ENCODE measurements at regions not wholly inside any gene's neighbourhood (a gene's known extent, or its start where the extent isn't known, plus 50 kb on each side); places are given as distances from the start of the nearest gene placed in this dataset.

DNA sequence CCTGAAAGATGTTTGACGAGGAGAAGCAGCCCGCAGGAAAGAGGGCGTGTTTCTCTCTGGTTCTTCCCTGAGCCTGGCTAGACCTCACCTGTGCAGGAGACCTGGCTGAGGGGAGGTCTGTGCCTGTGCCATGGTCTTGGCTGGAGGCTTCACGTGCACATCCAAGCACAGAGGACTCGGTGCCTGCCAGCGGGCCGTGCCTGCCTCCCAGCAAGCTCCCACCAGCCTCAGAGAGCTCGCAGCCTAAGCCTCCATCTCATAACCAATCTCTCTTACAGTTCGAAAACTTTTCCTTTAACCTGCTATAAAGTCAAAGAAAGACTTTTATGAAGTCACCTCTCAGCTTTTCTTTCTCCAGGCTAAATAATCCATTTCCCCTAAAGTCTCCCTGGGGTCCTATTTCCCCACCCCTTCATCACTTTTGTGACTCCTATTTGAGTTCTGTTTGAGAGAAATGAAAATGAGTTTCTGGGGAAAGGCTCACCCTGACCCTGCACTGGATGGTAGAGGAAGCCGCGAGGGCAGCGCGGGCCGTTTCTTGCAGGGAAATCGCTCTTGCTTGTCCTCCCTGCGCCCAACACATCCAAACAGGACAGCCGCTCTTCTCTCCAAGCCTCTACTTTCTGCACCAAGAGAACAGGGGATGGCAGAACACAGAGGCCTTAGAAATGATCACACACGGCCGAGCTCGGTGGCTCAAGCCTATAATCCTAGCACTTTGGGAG lies 521.0 kb downstream of the SOX11 start:
- DNase-seq, result no peak

DNA sequence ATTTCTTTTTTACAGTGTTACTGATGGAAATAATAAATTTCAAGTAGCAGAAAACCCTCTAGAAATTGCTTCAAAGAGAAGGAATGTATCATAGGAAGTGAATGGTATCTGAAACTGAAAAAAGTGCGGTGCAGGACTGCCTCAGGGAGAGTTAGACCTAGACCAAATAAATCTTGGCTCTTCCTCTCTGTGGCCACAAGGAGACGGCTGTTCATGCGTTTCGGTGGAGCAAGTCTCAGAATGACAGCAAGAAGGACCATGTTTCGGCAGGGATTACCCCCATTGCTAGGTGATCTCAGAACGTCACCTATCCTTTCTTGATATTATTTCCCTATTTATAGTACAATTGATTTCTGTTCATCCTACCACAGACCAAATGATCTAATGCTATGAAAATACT lies 522.3 kb downstream of the SOX11 start:
- no peak for DNase-seq

DNA sequence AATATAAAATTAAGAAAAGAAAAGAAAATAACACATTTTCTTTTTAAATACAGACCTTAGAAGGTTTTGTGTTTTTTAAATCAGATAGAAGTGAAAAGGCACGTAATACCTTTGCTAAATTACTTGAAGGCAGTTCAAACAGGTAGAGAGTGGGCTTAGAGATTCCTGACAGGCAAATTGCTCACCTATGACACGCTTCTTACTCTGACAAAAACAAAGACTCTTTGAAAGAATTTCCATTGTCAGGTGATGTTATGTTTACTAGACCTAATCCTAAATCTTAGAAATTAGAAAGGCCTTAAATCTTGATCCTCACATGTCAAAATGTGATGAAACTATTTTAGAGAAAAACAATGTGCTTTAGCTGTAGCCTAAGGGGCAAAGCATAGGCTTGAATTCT lies 522.9 kb downstream of the SOX11 start:
- DNase-seq, result no peak

DNA sequence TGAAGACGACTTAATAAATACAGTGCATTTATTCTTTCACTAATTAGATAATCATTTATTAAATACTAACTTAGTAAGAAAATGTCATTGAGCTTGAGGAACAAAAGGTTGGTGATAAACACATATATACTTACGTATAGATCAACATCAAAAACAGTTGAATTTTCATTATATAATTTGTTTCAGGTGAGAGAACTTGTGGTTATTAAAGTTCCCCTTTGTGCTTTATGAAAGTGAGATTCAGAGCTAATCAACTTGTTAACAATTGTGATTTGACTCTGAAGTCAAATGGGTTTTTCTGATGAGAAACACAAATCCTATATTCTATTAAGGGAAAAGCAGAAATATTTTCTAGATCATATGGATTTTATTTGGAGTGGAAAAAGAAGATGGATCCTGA lies 524.0 kb downstream of the SOX11 start:
- no peak for DNase-seq

DNA sequence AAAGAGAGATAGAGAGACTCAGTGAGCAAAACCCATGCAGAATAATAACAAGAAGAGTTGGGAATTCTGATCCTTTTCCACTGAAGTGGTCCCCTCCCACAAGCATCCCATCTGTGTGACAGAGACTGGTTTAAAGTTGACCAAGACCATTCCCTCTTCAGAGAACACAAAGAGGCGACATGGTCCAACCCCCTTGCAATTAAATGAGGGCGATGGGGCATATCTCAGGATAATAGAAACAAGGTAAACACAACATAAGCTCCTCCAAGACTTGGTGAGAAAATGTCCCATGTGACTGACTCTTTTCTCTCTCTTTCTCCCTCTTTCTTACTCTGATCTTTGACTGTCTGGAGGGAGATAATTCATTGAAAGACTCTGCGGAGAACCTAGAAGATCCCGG lies 526.7 kb downstream of the SOX11 start:
- DNase-seq, result no peak

DNA sequence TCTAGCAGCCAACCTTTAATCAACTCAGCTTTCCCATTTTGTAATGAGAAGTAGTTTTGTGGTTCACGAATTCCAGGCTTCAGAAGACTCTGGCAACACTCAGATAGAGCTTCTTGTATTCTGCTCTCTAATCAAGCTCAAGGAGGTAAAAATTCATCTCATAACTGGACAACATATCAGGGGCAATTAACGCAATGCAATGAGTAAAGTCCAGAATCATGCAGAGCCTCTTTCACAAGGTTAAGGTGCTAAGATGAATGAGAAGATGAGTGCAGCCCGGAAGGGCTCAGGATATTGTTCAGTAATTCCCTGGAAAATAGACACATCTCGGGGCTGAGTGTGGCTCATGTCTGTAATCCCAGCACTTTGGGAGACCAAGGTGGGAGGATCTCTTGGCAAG lies 527.7 kb downstream of the SOX11 start:
- no peak for DNase-seq

DNA sequence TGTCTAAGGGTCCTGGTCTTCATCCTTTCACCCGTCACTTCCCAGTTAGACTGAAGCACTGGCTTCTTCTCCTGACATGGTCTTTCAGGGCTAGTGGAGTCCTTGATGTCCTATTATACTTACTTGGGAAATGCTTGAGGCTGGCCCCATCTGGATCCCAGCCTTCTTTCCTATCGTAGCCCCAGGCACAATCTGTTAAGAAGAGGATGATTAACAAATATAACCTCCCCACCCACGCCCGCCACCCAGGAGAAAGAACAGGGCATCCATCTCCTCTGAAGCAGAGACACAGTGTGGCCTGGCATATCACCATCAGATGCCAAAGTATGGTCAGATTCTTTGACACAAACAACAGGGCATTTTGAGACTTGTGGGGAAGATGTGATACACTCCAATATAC lies 530.1 kb downstream of the SOX11 start:
- no peak for DNase-seq

DNA sequence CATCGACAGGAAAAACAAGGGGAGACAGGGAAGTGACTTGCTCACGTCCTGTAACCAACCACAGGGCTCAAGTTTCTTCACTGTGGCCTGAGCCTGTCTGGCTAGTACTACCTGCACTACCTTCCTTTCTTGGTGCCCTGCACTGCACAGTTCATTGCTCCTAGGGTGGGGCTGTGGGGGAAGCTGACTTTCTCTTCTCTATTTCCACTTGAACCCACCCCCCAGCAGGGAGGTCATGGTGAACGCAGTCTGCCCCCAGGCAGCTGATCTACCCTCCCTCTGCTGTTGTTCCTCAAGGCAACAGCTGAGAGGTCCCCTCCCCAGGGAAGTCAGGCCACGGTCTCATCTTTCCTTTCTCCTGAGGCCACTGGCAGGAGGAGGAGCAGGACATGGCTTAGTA lies 532.1 kb downstream of the SOX11 start:
- no peak for DNase-seq

DNA sequence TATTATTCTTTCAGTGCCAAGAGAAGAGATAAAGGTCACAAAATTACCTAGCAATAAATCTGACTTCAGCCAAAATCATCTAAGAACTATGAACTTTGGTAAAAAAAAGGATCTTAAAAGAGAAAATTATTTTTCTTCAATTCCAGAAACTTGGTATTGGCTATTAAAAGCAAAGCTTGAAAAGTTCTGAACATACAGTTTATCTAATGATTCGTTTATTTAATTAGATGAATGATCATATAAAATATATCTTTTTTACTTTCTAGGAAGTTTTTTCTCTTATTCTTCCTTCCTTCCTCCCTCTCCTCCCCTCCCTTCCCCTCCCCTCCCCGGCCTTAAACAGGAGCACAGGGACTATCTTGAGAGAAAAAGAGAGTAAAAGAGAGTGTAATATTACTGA lies 536.1 kb downstream of the SOX11 start:
- DNase-seq, result no peak

DNA sequence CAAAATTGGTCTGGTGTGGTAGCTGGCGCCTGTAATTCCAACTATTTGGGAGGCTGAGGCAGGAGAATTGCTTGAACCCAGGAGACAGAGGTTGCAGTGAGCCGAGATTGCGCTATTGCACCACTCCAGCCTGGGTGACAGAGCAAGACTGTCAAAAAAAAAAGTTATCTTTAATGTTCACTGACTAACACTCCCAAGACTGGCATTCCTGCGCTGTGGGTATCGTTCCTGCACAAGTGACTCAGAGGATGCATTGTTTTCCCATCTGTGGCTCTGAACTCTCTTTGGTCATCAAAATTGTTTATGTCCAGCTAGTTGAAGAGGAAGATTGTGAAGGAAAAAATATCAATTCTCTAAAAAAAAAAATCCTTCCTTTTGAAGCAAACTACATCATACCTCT lies 539.0 kb downstream of the SOX11 start:
- no peak for DNase-seq

DNA sequence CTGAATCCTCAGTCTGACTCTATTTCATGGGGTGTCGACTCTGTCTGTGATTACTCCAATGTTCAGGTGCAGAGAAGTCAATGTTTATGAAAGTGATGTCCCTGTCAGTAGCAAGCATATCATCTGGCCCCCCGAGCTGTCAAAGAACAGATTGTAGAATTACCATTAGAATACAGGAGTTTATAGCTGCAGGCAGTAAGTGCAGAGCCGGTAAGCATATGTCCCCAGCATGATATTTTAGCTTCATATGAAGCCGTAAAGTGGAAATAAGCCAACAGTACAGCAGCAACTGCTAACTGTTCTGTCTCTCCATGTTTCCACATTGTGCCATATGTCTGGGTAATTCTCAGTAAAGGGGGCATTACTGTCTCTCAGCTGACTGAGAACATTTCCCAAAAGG lies 541.8 kb downstream of the SOX11 start:
- DNase-seq, result no peak

DNA sequence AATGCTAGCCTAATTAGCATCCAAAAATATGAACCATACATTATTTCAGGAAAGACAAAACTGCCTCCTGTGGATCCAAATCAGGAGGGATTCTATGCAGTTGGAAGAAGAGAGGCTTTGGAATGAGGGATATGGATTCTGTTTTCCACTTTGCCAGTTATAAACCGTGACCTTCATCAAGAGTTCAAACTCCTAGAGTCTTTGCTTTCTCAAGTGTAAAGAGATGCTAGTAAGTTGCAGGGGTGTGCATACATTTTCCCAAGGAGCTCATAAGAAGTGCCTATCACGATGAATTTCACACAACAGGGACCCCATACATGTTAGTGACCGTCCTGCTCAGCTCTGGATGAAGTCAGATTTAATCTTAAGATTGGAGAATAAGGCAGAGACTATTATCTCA lies 542.5 kb downstream of the SOX11 start:
- no peak for DNase-seq

DNA sequence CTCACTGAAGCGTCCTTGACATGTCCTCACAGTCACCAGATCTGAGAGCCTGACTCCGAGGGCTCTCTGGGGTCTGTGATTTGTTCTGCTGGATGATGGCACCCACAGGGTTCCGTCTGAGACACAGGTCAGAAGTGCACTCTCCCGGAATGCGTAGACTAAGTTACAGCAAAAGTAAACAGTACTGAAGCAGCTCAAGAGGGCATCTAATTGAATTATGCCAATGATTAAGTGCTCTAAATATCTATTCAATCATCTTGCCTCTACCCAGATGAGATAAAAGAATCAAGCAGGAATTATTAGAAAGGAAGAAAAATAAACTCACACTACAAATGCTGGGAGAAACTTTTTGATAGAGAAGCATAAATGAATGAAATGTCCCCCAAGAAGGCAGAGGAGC lies 544.1 kb downstream of the SOX11 start:
- no peak for DNase-seq

DNA sequence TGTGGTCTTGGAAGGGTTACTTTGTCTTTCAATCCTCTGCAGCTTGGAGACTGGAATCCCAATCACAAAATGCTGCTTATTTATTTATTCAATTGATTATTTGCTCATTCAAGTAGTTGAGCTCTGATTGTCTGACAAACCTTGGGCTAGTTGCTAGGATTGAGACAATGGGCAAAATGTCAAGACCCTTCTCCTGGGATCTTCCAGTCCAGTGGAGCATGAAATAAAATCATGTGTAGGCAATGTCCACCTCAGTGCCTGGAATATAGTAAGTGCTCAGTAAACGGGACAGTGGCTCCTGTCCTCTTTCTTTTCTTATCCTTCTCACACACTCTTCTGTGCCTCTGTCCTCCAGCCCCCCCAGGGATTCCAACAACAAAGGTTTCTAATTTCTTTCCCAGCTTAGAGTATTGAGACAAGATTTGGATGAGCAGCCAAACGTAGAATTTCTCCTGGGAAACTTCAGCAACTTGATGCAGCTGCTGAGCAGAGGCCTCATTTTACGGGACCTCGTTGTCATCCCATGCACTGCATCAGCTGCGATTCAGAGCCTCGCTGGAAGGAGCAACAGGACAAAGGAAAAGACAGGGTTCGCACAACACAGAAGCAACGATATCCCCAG lies 545.0 kb downstream of the SOX11 start:
- no peak for DNase-seq

DNA sequence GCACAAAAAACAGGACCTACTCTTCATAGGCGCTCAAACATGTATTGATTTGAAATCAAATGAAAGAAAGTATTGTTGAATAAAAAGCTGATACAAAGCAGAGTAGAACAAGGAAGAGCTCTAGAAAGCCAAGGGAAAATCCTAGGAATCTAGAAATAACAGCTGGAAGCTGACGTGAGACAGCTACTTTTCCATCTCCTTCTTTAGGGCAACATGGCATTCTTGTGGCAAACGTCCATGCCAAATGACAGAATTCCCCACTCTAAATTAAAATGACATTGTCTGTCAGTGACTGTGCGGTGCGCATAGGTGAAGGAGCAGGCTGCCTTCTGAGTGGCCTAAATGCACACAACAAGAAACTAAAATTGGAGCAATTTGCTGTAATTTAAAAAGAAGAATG lies 557.4 kb downstream of the SOX11 start:
- no peak for DNase-seq

DNA sequence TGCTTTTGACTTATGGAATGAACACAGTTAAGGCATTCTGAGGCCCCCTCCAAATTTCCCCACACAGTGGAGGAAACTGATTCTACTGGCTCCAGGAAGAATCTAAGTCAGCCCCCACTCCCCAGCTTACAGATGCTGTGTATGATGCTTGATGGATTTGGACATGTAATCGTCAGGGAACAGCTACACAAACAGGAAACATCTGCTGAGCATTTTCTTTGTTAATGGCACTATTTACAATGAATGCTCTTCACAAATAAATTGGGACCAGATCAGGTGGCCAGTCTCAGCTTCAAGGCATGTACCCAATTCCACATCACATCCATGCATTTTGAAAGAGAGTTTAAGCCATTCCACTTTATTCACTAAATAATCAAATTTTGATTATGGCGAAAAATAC lies 562.3 kb downstream of the SOX11 start:
- no peak for DNase-seq

DNA sequence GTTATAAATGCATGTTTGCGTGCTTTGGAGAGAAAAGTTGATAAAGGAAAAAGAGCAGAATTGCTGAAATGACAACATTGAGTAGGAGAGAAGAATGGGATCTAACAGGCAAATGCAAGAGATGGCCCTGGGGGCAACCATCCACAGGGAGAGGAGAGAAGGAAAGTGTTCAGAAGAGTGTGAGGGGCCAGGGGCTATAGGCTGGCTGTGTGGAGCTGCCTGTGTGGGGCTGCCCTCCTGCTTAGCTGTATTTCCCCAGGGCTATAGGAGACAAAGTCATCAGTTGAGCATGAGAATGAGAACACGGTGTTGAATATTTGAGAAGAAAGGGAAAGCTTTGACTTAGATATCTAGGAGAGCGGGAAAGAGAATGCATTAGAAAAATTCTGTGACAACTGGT lies 572.0 kb downstream of the SOX11 start:
- no peak for DNase-seq

DNA sequence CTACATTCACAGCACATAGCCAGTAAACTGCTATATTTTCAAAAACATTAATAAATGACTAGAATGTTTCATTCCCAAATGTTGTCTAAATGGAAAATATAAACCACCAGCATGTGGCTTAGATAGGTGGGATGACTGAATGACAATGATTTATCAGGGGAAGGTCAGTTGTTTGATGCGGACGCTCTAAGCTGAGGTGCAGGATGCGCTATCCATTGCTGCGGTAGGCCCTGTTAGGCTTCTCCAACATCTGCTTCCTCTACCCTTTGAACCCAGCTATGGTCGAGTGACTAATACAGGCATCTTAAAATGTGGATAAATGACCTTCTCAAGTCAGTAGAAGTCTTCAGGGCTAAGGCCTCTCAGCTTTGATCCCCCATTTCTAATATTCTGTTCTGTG lies 584.2 kb downstream of the CMPK2 start:
- no peak for DNase-seq

DNA sequence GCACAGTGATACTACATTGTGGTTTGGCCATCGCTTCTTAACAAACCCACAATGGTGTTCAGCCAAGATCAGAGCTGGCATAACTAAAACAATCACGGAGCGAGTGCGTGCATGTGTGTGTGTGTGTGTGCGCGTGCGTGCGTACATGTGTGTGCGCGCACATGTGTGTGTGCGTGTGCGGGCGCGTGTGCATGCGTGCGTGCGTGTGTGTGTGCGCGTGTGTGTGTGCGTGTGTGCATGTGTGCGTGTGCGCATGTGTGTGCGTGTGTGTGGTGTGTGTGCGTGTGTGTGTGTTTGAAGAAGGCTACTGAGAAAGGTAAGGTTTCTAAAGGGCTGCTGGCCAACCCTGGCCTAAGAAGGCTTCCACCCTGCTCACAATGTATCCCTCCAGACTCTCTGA lies 582.4 kb downstream of the CMPK2 start:
- DNase-seq, result no peak

DNA sequence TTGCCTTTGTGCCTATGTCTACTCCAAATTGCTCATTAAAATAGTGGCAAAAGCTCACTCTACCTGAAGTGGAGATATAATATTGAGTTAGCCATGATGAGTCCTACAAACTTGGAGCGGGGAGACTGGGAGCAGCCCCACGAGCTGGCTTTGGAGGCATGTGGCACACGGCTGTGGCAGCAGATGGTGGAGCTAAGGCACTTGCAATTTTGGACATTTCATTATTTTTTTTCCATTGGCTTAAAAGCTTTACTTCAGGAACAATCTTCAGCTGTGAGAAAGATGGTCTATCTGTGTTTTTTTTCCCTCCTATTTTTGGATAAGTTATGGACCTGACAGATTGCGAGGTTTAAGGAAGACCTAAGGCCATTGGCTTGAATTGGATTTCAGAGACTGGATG lies 578.3 kb downstream of the CMPK2 start:
- DNase-seq, result no peak

DNA sequence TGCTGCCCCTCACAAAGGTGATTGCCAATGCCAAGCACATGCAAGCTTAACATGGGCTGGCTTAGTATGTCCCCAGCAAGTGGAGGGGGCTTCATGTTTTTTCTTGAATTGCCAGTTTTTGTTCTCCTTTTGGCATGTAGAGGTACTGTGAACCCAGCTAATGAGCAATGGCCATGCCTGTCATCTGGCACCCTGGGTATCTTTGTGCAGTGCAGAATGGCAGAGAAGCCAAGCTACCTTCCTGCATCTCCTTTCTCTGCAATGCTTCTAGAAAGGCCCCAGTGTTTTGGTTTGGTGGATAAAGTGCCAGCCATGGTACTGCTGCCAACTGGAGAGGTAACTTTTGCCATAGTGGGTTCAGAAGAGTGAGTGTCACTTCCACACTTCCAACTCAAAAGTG lies 576.9 kb downstream of the CMPK2 start:
- DNase-seq, result no peak

DNA sequence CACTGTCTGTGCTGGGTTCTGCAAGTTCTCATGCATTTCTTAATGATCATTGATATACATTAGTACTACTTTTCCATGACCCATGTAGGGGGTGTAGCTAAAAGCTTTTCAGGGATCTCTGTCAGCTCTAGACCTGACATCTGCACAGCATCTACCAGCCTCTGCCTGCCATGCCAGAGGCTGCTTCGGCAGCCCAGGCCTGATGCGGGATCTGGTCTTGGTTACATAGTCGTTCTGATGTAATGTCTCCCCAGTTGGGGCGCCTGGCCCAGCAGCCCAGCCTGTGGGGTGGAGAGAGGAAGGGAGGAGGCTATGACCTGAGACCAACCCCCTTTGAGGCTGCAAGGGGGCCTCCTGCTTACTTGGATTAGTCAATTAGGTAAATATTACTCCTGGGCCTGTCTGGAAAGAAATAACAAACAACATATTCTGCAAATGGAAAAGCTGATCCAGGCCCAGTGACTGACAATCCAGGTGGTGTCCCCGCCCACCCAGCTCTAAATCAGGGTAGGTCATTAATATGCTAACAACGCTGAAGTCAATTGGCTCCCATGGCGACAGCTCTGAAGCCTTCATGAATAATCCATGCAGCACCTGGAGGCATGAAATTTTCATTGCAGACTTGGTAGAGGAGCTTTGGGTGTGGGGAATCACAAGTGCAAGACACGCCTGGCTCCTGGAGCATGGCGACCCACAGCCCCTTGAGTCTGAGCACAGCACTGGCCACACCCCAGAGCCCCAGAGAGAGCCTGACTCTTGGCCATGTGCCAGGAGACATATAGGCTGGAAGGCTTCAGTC lies 575.3 kb downstream of the CMPK2 start:
- no peak for DNase-seq

DNA sequence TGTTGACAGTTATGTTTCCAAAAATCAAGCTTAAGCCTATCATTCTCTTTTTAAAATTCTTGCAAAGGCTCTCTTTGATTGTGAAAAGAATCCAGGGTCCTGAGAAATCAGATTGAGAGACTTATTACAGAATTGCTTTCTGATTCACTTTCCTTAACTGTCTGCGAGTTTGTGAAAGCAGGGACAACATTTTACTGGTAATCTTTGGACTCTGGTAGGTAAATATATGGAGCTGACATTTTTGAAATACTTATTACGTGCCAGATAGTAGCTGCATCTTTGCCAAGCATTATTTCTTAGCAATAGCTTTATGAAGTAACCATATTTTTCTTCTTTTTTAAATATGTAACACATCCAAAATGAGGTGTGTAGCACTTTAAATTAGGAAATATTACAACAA lies 570.9 kb downstream of the CMPK2 start:
- no peak for DNase-seq

DNA sequence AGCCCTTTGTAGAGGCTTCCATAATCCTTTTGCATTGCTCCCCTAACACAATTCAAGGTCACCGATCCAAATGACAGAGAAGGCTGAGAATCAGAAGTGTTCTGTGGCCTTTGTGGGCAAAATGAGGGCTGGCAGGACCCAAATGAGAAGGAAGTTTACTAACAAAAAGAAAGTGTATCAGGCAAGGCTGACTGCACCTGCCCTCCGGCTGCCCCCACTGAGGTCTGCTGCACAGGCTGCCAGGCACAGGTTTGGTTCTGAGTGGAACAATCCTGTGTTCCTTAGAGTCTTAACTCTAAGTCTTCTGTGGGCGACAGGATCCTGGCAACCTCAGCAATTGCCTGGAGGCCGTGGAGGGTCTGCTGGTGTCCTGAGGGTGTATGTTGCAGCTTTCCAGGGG lies 568.5 kb downstream of the CMPK2 start:
- DNase-seq, result no peak

Data from NCI-H526 (cell line).